Posterior cingulate gyrus (tissue), 11 donors: ENCODE measurements at regions not wholly inside any gene's neighbourhood (a gene's known extent, or its start where the extent isn't known, plus 50 kb on each side); places are given as distances from the start of the nearest gene placed in this dataset.

ENCODE experiments used
- DNase-seq, 10 donors: peaks; one replicate each; pipeline versions ENCODE4 v3.0.0 to v3.0.0-alpha.2; 2020 to 2021; ENCODE audit warnings: mixed read lengths in 3 of 10
- intact Hi-C: fragments of 100-400 bp; cut with DNase I; formaldehyde crosslinking; loops from one replicate; pipeline ENCODE4 v1.15.1; 2023

DNA sequence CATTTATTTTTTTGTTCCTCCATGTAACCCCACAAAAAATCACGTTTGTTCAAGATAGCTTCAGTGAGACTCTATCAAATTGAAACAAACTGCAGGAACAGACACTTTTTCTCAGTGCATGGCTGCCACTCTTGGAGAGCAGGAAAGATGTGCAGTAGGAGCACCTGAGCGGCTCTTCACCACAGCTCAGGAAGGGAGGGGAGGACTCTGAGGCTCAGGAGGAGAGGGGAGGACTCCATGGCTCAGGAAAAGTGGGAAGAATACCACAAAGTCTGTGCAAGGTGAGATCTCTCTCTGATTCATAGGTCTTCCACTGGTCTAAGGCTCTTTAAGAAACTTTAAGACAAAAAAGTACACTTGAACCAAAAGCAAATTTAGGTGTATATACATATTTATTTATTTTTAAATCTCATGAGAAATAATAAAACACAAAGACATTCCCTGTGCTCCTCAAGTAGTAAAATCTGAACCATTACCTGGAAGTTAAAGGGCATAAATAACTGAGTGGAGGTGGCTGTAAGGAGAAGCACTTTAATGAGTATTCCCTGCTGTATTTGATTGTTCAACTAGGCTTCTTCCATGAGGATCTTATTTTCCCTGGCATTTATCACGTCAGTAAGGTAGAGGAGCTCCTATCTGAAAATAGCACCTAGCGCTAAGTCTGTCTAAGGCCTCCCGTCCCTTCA lies 69.2 kb upstream of the CCN6 start:
- intact Hi-C loops: no loop called here
- DNase-seq: no peak

DNA sequence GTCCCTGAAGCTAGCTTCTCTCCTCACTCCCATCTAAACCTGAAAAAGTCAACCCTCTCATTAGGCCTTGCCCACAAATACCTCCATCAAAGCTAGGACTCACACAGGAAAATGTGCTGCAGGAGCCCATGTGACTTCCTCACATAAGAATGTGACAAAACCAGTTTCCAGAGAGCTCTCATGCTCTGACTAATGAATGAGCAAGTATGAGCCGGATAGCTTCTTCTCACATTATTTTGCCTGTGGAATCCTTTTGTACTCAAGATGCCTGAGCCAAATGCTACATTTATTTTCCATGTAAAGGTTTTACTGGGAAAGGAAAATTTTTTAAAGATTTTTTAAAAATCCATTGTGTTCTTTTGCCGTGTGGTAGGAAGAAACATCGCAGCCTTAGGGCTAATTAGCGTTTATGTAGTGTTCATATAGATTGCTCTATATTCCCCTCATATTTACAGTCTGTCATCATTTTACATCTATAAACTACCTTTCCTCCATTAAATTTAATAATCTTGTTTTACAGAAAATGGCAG lies 68.6 kb upstream of the CCN6 start:
- no peak for DNase-seq
- intact Hi-C loops: no loop called here

DNA sequence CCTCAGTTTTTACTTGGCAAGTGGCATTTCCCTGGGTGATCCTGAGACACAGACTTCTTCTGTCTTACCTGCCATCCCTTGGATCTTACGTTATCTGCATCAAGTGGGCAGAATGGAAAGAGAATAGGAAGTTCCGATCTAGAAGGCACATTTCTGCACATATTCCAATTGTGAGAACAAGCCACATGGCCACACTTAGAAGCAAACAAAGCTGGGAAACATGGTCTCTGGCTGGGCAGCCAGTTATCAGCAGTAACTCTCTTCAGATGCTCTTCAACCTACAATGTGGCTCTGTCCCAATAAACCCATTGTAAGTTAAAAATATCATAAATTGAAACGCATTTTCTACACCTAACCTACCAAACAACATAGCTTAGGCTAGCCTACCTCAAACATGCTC lies 67.3 kb upstream of the CCN6 start:
- intact Hi-C loops: no loop called here
- DNase-seq: no peak

DNA sequence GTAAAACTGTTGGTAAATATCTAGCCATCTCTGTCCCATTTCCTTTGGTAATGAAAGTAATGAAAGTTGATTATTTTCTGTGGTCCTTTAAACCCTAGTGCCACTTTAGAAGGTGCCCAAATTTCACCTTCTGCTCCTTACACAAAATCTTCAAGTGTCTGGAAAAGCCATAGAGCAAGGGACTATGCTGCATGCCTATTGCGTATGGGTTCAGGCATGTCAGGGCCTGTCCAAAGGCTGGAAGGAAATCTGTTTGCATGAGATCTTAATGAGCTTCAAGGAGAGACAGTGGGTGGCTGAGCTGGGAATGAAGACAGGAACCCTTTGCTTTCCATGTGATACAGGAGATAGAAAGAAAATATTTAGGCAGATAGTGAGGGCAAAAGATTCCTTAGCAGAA lies 66.6 kb upstream of the CCN6 start:
- intact Hi-C loops: no loop called here
- no peak for DNase-seq

DNA sequence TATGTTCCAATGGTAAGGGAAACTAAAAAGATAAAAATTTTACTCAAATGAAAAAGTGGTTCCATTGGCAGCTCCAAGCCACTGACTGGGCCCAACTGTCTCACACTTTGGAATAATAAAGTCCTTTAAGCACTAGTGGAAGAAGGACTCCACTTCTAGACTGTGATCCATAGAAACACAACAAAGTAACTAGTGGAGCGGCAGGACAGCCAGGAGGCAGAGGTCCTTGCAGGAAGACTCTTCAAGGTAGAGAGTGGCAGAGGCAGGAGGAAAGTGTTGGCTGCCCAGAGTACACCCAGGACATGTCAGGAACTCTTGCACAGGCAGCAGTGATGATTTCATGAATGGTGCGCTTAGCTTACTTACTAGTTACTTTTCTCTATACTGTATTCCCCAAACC lies 65.0 kb upstream of the CCN6 start:
- intact Hi-C loops: no loop called here
- no peak for DNase-seq

DNA sequence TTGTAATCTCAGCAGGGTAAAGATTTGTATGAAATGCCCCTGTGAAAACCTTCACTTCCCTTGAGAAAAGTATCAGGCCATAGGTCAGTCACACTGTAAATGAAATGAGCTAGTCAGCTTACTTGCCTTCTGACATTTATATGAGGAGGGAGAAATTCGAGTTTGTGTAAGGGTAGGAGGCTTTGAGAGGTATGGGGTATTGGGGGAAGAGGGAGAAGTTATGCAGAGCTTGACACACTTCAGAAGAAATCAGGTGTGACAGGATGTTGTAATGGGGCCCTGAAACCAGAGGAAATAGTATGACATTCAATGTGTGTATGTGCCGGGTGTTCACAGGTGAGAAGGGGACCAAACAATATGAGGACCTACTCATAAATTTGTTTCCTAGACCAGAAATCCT lies 64.2 kb upstream of the CCN6 start:
- intact Hi-C loops: no loop called here
- DNase-seq: no peak

DNA sequence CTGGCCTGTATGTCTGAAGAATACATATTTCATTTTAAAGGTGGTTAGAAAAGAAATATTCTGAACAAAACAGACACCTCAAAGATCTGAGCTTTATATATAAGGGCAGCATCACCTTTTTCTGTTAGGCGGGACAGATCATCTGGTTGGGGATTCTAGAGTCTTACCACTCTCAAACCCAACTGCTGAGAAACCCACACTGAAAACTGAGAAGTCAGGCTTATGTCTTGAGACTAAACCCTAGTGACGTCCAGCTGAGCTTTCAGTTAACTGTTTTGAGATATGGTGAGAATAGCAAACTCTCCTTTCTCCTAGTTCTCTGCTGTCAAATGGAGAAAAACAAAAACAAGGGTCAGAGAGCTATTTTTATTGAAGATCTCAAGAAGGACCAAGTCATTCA lies 63.7 kb upstream of the CCN6 start:
- no peak for DNase-seq
- intact Hi-C loops: no loop called here

DNA sequence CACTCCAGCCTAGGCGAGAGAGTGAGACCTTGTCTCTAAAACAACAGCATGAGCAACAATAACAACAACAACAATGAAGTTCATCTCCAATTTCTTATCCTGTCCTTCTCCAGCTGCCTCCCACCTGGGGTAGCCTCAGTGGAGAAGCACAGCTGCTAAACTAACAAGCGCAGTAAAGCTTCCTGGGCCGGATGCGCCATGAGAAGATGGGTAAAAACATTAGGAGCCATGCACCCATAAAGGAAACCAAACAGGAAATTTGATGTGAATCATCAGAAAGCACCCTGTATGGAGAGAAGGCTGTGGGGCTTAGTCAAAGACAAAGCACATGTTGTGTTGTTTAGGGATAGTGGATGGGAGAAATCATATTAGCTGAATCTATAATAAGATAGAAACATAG lies 61.1 kb upstream of the CCN6 start:
- intact Hi-C loops: no loop called here
- DNase-seq: no peak

DNA sequence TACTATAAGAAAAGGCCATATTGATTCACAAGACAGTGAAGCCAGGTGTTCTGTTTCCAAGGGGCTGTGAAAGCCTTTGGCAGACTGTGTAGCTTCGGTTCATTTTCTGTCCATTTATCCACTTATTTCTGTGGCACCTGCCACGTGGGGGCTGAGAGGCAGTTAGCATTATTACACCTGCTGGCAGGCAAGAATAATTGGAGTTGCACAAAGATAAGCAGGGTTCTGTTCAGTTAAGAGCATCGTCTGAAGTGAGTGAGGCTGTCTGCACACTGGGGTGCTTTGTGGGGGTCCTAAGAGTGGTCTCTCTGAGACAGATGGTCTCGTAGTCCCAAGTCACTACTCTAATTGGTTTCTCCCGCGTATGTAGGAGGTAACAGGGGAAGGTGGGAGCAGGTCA lies 60.6 kb upstream of the CCN6 start:
- no peak for DNase-seq

DNA sequence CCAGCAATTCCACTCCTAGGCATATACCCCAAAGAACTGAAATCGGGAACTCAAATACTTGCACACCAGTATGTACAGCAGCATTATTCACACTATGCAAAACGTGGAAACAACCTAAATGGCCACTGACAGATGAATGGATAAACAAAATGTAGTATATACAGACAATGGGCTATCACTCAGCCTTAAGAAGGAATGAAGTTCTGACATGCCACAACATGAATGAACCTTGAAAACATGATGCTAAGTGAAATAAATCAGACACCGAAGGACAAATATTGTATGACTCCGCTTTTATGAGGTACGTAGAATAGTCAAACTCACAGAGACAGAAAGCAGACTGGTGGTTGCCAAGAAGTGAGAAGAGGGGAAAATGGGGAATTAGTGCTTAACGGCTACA lies 59.1 kb upstream of the CCN6 start:
- no peak for DNase-seq
- intact Hi-C loops: loop anchor here (5.0 kb wide), 1 partner anchor 122 kb away; the partner anchor contains the start of gene FYN

More for the DNA sequence above, 60.6 kb upstream of the CCN6 start:
- intact Hi-C loops: no loop called here

DNA sequence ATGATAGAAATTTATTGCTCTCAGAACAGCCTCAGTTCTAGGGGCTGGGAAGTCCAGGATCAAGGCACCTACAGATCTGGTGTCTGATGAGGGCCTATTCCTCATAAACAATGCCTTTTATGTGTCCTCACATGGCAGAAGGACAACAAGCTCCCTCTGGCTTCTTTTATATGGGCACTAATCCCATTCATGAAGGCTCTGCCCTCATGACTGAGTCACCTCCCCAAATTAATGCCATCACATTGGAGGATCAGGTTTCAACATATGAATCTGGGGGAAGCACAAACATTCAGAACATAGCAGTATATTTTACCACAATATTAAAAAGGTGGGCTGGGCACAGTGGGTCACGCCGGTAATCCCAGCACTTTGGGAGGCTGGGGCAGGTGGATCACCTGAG lies 58.5 kb upstream of the CCN6 start:
- DNase-seq: no peak
- intact Hi-C loops: loop anchor here (5.0 kb wide), 1 partner anchor 123 kb away; the partner anchor contains the start of gene FYN

DNA sequence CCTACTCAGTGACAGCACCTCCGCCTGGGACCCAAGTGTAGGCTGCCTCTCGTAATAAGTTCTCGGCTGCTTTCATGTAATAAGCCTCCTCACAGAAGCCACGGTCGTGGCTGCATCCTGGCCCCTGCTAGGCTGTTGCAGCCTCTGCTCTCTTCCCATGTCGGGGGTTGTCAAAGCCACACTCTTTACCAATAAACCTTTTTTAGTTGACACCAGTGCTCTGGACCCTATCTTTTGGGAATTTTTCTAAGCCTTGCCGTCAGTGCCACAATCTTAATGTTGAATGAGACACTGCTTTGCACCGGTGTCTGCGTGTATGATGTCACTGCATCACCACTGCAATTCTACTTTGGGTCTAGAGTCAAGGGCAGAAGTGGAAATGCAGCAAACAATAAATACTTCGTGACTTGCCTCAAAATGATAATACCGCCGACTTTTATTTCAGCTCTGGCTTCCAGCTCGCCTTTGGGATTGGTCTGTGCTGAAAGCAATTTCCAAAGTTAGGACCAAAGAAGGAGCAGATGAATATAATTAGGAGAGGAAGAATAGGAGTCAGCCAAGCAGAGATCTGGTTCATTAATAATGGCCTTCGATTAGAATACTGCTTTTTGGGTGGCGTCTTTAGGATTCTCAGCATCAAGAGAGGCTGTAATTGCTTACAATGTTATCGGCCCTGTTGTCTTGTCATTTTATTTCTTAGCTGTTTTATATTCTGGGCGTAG lies 57.6 kb upstream of the CCN6 start:
- intact Hi-C loops: loop anchor here (5.0 kb wide), 1 partner anchor 124 kb away; the partner anchor contains the start of gene FYN
- no peak for DNase-seq

DNA sequence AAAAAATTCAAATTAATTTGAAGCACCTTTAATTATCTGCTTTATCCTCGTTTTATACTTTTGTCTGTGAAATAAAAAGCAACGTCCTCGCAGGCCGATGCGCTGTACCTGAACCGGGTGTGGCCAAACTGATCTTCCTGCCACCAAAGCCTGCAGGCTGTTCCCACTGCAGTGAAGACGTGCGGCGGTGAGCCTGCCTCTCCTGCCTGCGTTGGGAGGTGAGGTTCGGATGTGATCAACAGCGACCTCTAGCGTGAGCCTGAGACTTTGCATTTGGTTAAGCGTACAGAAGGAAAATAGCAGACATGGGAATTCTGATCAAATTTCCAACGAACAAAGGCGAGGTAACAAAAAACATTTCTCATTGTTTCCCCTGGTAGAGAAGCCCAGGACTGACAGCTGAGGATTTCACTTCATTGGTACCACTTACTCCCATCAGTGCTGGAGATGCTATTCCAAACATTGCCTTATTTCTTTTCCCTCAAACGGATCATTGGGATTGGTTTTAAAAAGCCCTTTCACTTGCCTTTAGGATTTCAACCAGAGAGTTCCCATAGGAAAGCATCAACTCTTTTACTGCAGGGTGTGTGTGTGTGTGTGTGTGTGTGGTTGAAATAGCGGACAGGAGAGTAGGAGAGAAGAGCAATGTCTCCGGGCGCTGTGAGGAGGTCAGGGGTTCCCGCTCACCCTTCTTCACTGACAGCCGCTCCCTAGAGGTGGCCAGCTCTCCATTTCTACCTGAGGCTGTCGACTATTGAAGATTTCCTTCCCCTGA lies 56.6 kb upstream of the CCN6 start:
- intact Hi-C loops: loop anchor here (1.0 to 5.0 kb wide), 2 partner anchors 125 to 287 kb away; partner anchors contain the start of gene FYN
- peak; percentile 71 to 98 (median 80) for DNase-seq

DNA sequence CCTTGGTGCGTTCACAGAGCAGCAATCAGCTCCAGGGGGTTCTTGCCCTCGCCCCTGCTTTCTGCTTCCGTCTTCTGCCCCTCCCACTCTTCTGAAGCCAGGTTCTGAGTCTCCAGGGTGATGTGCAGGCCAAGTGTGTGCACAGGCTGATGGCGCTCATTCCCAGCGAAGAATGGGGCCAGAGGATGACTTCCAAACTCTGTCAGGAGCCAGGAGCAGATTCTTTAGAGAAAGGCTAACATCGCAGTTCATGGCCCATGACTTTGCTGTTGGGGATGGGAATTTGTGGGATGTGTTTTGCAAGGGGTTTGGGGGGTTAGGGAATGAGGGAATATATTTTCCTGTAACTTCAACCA lies 56.1 kb upstream of the CCN6 start:
- DNase-seq: no peak
- intact Hi-C loops: loop anchor here (1.0 to 5.0 kb wide), 2 partner anchors 126 to 288 kb away; partner anchors contain the start of gene FYN

DNA sequence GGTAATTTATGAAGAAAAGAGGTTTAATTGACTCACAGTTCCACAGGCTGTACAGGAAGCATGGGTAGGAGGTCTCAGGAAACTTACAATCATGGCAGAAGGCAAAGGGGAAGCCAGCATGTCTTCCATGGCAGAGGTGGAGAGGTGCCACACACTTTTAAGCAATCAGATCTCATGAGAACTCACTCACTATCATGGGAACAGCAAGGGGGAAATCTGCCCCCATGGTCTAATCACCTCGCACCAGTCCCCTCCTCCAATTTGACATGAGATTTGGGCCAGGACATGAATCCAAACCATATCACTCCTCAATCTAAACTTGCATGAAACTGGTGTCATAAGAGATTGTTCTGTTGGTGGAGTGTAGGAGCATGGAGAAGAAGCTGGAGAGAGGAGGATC lies 51.6 kb upstream of the CCN6 start:
- intact Hi-C loops: no loop called here

More for the DNA sequence above, 51.6 kb upstream of the CCN6 start:
- DNase-seq: no peak
